GM21786 (cell line): ENCODE measurements at regions not wholly inside any gene's neighbourhood (a gene's known extent, or its start where the extent isn't known, plus 50 kb on each side); places are given as distances from the start of the nearest gene placed in this dataset.
A peak's percentile ranks its signal among the peaks of the same experiment; 100 is the strongest.
"Not testable (repeated sequence)": the region's sequence is repeated elsewhere in the genome, so short reads cannot be mapped to it uniquely, and the experiment has no call there.

Experiments
- ATAC-seq: cut with Tn5 transposase; IDR thresholded peaks from one replicate; pipeline ENCODE4 v1.9.1; 2021; ENCODE audit not compliant: unreplicated experiment

DNA sequence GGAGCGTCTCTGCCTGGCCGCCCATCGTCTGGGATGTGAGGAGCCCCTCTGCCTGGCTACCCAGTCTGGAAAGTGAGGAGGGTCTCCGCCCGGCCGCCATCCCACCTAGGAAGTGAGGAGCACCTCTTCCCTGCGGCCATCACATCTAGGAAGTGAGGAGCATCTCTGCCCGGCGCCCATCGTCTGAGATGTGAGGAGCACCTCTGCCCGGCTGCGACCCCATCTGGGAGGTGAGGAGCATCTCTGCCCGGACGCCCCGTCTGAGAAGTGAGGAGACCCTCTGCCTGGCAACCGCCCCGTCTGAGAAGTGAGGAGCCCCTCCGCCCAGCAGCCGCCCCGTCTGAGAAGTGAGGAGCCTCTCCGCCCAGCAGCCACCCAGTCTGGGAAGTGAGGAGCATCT is 84.5 kb downstream of the IDS start:
- ATAC-seq: not testable (repeated sequence)

DNA sequence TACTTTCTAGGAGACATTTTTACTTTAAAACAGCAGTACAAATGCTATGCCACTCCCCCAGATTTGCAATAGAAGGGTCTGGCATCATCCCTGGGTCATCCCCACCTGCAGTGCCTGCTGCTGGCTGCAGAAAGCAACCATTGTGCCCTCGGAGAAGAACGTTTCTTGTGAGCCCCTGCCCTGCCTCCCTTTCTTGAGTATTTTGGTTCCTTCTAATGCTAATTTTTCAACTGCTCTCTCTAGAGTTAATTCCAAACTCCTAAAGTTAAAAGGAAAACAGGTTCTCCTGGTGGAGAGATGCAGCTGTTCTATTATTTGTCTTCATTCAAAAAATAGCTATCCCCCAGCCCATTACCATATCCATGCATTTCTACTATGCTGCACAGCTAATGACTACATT is 107.1 kb downstream of the IDS start:
- no peak for ATAC-seq

DNA sequence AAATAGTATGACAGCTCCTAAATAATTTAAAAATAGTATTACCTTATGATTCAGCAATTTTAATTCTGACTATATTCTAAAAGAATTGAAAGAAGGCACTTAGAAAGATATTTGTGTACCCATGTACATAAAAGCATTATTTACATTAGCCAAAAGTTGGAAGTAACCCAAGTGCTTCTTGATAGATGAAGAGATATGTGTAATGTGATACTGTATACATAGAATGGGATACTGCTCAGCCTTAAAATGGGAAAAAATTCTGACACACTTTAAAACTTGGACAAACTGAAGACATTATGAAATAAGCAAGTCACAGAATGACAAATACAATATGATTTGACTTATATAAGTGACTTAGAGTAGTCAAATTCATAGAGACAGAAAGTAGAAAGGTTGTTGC is 112.2 kb downstream of the IDS start:
- ATAC-seq: no peak

DNA sequence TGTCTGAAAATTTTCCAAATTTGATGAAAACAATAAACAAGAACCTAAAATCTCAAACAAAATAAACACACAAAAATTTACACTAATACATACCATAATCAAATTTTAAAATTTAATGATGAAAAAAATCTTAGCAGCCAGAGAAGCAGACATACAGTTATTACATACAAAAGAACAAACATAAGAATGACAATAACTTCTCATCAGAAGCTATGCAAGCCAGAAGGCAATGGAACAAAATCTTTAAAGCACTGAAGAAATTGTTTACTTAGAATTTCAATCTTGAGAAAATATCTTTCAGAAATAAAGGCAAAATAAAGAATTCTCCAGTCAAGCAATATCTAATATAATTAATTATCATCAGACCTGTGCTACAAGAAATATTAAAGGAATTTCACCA is 121.3 kb downstream of the IDS start:
- no peak for ATAC-seq

GRCh38 chrX:149374751-149375150 is 130.4 kb downstream of the IDS start:
- no peak for ATAC-seq

GRCh38 chrX:149372866-149373265 is 132.2 kb downstream of the IDS start:
- ATAC-seq: no peak

DNA sequence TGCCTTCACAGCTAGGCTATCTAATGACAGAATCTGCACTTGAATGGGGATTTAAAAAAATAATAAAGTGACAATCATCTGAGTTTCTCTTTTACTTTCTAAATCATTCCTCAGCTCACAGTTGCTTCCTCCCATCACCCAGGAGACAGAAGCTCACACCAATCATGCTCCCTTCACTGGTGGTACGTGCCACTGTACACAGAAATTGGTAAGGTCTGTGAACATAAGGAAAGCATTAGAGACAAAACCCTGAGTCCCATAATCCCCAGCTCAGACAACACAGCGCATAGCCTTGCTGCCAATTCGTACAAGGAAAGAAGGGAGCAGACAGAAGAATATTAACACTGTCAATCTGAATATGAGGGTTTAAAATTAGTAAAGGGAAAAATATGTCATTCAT is 133.1 kb downstream of the IDS start:
- no peak for ATAC-seq

DNA sequence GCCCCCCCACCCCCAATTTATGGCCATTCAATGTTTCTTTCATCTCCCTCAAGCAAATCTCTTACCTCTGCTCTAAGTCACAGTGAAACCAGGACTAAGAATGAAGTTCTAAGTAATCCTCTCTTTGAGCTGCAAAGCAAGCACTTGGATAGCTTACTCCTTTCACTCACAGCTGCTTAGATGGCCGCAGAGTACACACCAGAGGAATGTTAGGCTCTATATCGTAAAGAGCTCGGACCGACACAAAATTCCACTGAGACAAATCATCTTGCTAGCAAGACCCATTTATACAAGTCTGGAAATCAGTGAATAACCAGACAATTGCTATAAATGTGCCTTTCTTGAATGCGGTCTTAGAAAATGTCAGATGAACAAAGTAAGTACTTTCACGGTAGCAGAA is 135.0 kb downstream of the IDS start:
- ATAC-seq: no peak

DNA sequence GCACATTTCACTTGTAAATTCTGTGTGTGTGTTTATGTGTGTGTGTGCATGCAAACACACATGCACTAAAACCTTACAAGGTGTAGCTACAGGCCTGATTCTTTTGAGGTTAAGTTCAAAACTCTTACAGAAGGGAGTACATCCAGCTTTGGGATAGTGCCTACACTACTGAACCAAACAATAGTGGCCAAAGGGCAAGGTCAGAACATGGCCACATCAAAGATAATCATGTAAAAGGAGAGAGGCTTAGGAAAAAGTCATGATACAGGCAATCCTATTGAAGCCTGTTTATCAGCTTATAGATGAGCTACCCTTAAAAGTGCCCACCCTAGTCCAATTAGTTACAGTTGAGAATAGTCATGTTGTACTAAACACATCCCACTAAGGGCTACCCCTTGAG is 139.6 kb downstream of the IDS start:
- ATAC-seq: no peak

- no peak for ATAC-seq
Observed at GRCh38 chrX:149365061-149365460, 140.0 kb downstream of the IDS start.

DNA sequence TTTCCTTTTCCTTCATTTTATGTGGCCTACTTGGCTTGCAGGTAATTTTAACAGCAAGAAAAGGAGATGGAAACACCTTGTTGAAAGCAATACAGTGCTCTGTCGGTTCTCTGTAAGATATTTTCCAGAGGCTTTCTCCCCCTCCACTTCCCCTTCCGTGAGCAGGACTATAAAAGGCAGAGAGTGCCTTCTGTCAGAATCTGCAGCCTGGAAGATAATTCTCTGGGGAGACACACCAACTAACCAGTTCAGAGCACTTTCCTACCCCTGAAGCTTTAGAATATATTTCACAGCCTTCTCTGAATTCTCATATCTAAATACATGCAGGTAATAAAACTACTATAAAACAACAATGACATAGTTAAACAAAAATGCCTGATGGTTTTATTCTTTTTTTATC is 141.1 kb downstream of the IDS start:
- ATAC-seq: no peak

- no peak for ATAC-seq
Observed at GRCh38 chrX:149346306-149346705, 158.8 kb downstream of the IDS start.

- ATAC-seq: no peak
Observed at GRCh38 chrX:149322316-149322715, 182.8 kb downstream of the IDS start.

- ATAC-seq: no peak
Observed at GRCh38 chrX:149313871-149314371, 191.2 kb downstream of the IDS start.

DNA sequence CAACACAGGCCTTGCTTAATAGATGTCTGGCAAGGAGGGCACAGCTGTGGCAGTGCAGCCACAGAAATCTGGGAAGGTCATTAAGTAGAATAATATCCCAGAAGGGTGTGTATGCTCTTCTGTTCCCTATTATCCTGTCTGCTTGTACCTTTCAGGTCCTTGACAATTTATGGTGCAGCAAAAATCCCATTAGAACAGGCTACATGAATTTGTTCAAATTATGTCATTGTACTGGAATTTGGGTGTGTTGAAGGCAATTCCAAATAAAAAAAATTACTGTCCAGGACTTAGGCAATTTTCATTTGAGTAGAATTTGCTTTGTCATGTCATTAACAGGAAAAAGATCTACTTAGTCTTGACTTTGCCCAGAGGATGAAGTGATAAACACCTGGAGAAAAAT is 192.1 kb downstream of the IDS start:
- ATAC-seq: no peak

- ATAC-seq: no peak
Observed at GRCh38 chrX:149312097-149312496, 193.0 kb downstream of the IDS start.

GRCh38 chrX:149302705-149303104 is 202.4 kb downstream of the IDS start:
- ATAC-seq: no peak

GRCh38 chrX:149298111-149298510 is 207.0 kb downstream of the IDS start:
- no peak for ATAC-seq

- ATAC-seq: no peak
Observed at GRCh38 chrX:149296092-149296491, 209.0 kb downstream of the IDS start.

DNA sequence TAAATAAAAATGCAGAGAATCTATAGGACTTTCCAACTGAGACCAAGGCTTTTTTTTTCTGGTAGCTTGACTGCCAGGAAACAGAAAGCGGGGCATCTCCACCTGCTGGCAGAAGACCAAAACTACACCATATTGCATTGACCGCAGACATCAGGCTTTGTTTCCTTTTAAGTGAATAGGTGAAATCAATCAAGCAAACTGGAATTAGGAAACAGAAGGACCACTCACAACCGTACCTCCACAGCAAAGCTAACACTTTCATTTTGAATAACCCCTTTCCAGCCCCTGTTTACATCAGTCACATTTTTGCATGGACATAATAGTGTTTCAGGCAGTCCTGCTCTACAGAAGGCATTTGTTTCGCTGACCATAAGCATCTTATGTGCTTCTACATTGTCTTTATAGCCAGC is 218.2 kb downstream of the IDS start:
- ATAC-seq: peak; percentile 72

- no peak for ATAC-seq
Observed at GRCh38 chrX:149284616-149285015, 220.5 kb downstream of the IDS start.

- no peak for ATAC-seq
Observed at GRCh38 chrX:149283853-149284252, 221.3 kb downstream of the IDS start.

GRCh38 chrX:149282909-149283308 is 222.2 kb downstream of the IDS start:
- no peak for ATAC-seq

DNA sequence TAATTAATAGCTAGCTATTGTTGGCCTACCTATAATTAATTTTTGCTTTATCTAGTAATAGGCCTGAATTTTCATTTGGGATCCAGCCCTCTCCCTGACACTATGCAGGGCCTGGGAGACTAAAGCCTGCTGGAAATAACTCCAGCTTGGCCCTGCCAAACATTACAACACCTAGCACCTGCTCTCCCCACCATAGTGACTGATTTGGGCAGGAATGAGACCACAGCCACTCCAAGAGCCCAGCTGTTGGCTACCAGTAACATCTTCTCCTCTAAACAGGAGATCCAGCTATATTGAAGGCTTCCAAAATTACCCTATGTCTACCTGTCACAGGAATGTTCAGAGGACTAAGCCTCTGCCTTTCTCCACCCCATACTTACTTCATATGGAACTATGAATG is 225.1 kb downstream of the IDS start:
- ATAC-seq: no peak
